Liver (tissue), 8 donors: ENCODE measurements at regions not wholly inside any gene's neighbourhood (a gene's known extent, or its start where the extent isn't known, plus 50 kb on each side); places are given as distances from the start of the nearest gene placed in this dataset.

Experiments used
- DNase-seq: peaks from one replicate; pipeline ENCODE4 v3.0.0-alpha.2; 2017; ENCODE audit warnings: low spot score
- H3K27ac ChIP-seq, 2 donors: one replicate each; pipeline ENCODE4 v1.7.0; 2013; ENCODE audit warnings: inconsistent platforms in 2 of 2, low read length in 2 of 2, control low read depth in 1 of 2, low read depth in 1 of 2, mild to moderate bottlenecking in 1 of 2
- H3K27me3 ChIP-seq, 4 donors: one replicate each; pipeline versions ENCODE4 v1.6.1 to v1.7.0; 2013; ENCODE audit warnings: low read length in 3 of 4, inconsistent platforms in 1 of 4, mild to moderate bottlenecking in 1 of 4, moderate library complexity in 1 of 4; ENCODE audit not compliant: control insufficient read depth in 4 of 4, insufficient read depth in 4 of 4
- H3K36me3 ChIP-seq, 4 donors: one replicate each; pipeline versions ENCODE4 v1.6.1 to v1.7.0; 2013; ENCODE audit warnings: low read length in 3 of 4, mild to moderate bottlenecking in 3 of 4, low read depth in 1 of 4, moderate library complexity in 1 of 4; ENCODE audit not compliant: control insufficient read depth in 4 of 4, insufficient read depth in 3 of 4
- H3K4me1 ChIP-seq, 4 donors: one replicate each; pipeline versions ENCODE4 v1.6.1 to v1.7.0; 2013; ENCODE audit warnings: low read length in 3 of 4, mild to moderate bottlenecking in 3 of 4, moderate library complexity in 1 of 4; ENCODE audit not compliant: control insufficient read depth in 4 of 4, insufficient read depth in 4 of 4
- H3K4me3 ChIP-seq, 3 donors: one replicate each; pipeline versions ENCODE4 v1.6.1 to v1.7.0; 2013; ENCODE audit warnings: low read length in 3 of 3, control low read depth in 1 of 3, low read depth in 1 of 3, mild to moderate bottlenecking in 1 of 3
- H3K9ac ChIP-seq, 2 donors: one replicate each; pipeline ENCODE4 v1.7.0; 2013; ENCODE audit warnings: low read length in 2 of 2, mild to moderate bottlenecking in 2 of 2, moderate library complexity in 2 of 2, control low read depth in 1 of 2, low read depth in 1 of 2
- H3K9me3 ChIP-seq, 4 donors: one replicate each; pipeline versions ENCODE4 v1.6.1 to v1.7.0; 2013; ENCODE audit warnings: low read length in 3 of 4; ENCODE audit not compliant: control insufficient read depth in 4 of 4
- ATF3 ChIP-seq: IDR thresholded peaks from 2 replicates; pipeline ENCODE4 v1.6.1; 2016; ENCODE audit warnings: antibody characterized with exemption
- CTCF ChIP-seq: fragments of 150-350 bp; IDR thresholded peaks from 2 replicates; pipeline ENCODE4 v1.5.1; 2017; ENCODE audit warnings: improper control_type of control experiment, low read depth, low read length; ENCODE audit not compliant: missing input control
- EGR1 ChIP-seq, 2 donors: IDR thresholded peaks; 2 replicates each; pipeline ENCODE4 v1.6.1; 2016 to 2018; ENCODE audit warnings: antibody characterized with exemption in 2 of 2, low read depth in 2 of 2
- FOXA1 ChIP-seq: IDR thresholded peaks from 2 replicates; pipeline ENCODE4 v1.6.1; 2016; ENCODE audit warnings: antibody characterized with exemption
- FOXA2 ChIP-seq: IDR thresholded peaks from 2 replicates; pipeline ENCODE4 v1.6.1; 2016; ENCODE audit warnings: antibody characterized with exemption
- GABPA ChIP-seq, 2 donors: IDR thresholded peaks in 1 of 2; conservative IDR thresholded peaks in 1 of 2; 2 replicates each; pipeline ENCODE4 v1.6.1; 2016; ENCODE audit warnings: antibody characterized with exemption in 2 of 2, mild to moderate bottlenecking in 1 of 2, moderate library complexity in 1 of 2
- HNF4A ChIP-seq, 2 donors: conservative IDR thresholded peaks; 2 replicates each; pipeline ENCODE4 v1.6.1; 2016; ENCODE audit warnings: antibody characterized with exemption in 2 of 2, mild to moderate bottlenecking in 2 of 2
- HNF4G ChIP-seq: IDR thresholded peaks from 2 replicates; pipeline ENCODE4 v1.6.1; 2016; ENCODE audit warnings: antibody characterized with exemption
- JUND ChIP-seq, 2 donors: IDR thresholded peaks; 2 replicates each; pipeline ENCODE4 v1.6.1; 2016; ENCODE audit warnings: antibody characterized with exemption in 2 of 2
- NR2F2 ChIP-seq: IDR thresholded peaks from 2 replicates; pipeline ENCODE4 v1.6.1; 2016; ENCODE audit warnings: antibody characterized with exemption
- RAD21 ChIP-seq, 2 donors: IDR thresholded peaks; 2 replicates each; pipeline ENCODE4 v1.6.1; 2016; ENCODE audit warnings: antibody characterized with exemption in 2 of 2, mild to moderate bottlenecking in 2 of 2
- REST ChIP-seq: IDR thresholded peaks from 2 replicates; pipeline ENCODE4 v1.6.1; 2016; ENCODE audit warnings: antibody characterized with exemption, mild to moderate bottlenecking
- RXRA ChIP-seq, 2 donors: IDR thresholded peaks; 2 replicates each; pipeline ENCODE4 v1.6.1; 2017 to 2018; ENCODE audit warnings: antibody characterized with exemption in 2 of 2, mild to moderate bottlenecking in 1 of 2
- SP1 ChIP-seq: IDR thresholded peaks from 2 replicates; pipeline ENCODE4 v1.6.1; 2018; ENCODE audit warnings: antibody characterized with exemption, mild to moderate bottlenecking
- TAF1 ChIP-seq: conservative IDR thresholded peaks from 2 replicates; pipeline ENCODE4 v1.6.1; 2016; ENCODE audit warnings: antibody characterized with exemption, mild to moderate bottlenecking
- YY1 ChIP-seq: IDR thresholded peaks from 2 replicates; pipeline ENCODE4 v1.6.1; 2016; ENCODE audit warnings: antibody characterized with exemption, mild to moderate bottlenecking
- WGBS: extraction: QIAGEN DNeasy Blood & Tissue Kit; methylation state at CpG from one replicate; pipeline ENCODE4 v1.1.7; 2013; 5-methylcytosine and 5-hydroxymethylcytosine counted together
- TF ChIP-seq, protein P1 (sequence below): IDR thresholded peaks from 2 replicates; pipeline ENCODE4 v1.6.1; 2016; ENCODE audit warnings: antibody characterized with exemption
- TF ChIP-seq, protein P2 (sequence below): IDR thresholded peaks from 2 replicates; pipeline ENCODE4 v1.6.1; 2016; ENCODE audit warnings: antibody characterized with exemption
- donor health status: healthy.
- donor health status: healthy.
- donor health status: healthy.
- donor health status: healthy.
- donor health status: healthy.

DNA sequence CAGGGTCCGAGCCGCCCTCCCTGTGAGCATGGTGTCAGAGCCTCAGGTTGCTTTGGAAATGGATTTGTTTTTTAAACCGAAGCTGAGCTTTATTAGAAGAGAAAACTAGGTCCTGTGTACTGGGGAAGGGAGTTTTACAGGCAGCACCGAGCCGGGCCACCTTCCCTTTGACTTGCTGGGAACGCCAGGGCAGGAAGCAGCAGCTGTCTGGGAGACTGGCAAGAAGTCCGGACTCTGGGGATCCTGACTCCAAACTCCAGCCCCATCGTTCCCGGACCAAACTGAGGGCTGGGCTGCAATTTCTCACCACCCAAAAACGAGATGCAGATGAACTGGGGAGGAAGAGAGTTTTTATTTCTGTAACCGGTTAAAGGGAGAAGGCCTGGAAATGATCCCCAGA is 214.9 kb upstream of the KCNG1 start:
- no peaks in the 10 kb centered on the region for H3K4me1 ChIP-seq
- H3K27ac ChIP-seq = no peak overlapping the region
- peaks cover 3 to 8% (median 4%) of the 10 kb centered on the region in 4 donors for H3K9me3 ChIP-seq
- no peak overlapping the region for H3K4me3 ChIP-seq
- H3K9ac ChIP-seq = no peak overlapping the region
- 78% methylated on average over 11 of the region's 11 CpGs for WGBS
- peaks cover 0 to 2% (median 0%) of the 10 kb centered on the region in 4 donors for H3K27me3 ChIP-seq
- TF ChIP-seq ATF3 (no peak), TAF1 (no peak)
- H3K36me3 ChIP-seq = no peaks in the 10 kb centered on the region
- DNase-seq = no peak

- Histone ChIP-seq H3K9ac (no peak overlapping the region), H3K27me3 (peaks cover 0 to 2% (median 0%) of the 10 kb centered on the region in 4 donors), H3K27ac (no peak overlapping the region), H3K9me3 (peaks cover 0 to 4% (median 3%) of the 10 kb centered on the region in 4 donors), H3K4me3 (no peak overlapping the region), H3K36me3 (no peaks in the 10 kb centered on the region), H3K4me1 (no peaks in the 10 kb centered on the region)
- 68% methylated on average over 6 of the region's 6 CpGs for WGBS
- TF ChIP-seq YY1 (no peak), HNF4G (no peak), EGR1 (IDR thresholded peaks at IDR 0.05; ENCODE audit: low read depth in 2 of 2) (no peak), CTCF (no peak), ATF3 (no peak), HNF4A (conservative IDR thresholded peaks at IDR 0.05) (no peak), RAD21 (IDR thresholded peaks at IDR 0.05) (no peak), TAF1 (no peak), REST (no peak), NR2F2 (no peak), FOXA1 (no peak), GABPA (IDR thresholded peaks at IDR 0.05 in 1 of 2, conservative IDR thresholded peaks at IDR 0.05 in 1 of 2) (no peak), SP1 (no peak), JUND (IDR thresholded peaks at IDR 0.05) (no peak), RXRA (IDR thresholded peaks at IDR 0.05) (no peak), FOXA2 (no peak)
- TF ChIP-seq, protein P1, sequence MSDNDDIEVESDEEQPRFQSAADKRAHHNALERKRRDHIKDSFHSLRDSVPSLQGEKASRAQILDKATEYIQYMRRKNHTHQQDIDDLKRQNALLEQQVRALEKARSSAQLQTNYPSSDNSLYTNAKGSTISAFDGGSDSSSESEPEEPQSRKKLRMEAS = no peak
- TF ChIP-seq, protein P2, sequence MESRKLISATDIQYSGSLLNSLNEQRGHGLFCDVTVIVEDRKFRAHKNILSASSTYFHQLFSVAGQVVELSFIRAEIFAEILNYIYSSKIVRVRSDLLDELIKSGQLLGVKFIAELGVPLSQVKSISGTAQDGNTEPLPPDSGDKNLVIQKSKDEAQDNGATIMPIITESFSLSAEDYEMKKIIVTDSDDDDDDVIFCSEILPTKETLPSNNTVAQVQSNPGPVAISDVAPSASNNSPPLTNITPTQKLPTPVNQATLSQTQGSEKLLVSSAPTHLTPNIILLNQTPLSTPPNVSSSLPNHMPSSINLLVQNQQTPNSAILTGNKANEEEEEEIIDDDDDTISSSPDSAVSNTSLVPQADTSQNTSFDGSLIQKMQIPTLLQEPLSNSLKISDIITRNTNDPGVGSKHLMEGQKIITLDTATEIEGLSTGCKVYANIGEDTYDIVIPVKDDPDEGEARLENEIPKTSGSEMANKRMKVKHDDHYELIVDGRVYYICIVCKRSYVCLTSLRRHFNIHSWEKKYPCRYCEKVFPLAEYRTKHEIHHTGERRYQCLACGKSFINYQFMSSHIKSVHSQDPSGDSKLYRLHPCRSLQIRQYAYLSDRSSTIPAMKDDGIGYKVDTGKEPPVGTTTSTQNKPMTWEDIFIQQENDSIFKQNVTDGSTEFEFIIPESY = no peak
- DNase-seq = no peak
Observed at GRCh38 chr20:51237278-51237677, 214.4 kb upstream of the KCNG1 start.
